ENCODE measurements at regions not wholly inside any gene's neighbourhood (a gene's known extent, or its start where the extent isn't known, plus 50 kb on each side); places are given as distances from the start of the nearest gene placed in this dataset.

- Histone ChIP-seq H3K4me2 (no peak overlapping the region), H3K9ac (no peak overlapping the region)
Observed at GRCh38 chr14:58793131-58793740, 155.5 kb downstream of the DACT1 start.

DNA sequence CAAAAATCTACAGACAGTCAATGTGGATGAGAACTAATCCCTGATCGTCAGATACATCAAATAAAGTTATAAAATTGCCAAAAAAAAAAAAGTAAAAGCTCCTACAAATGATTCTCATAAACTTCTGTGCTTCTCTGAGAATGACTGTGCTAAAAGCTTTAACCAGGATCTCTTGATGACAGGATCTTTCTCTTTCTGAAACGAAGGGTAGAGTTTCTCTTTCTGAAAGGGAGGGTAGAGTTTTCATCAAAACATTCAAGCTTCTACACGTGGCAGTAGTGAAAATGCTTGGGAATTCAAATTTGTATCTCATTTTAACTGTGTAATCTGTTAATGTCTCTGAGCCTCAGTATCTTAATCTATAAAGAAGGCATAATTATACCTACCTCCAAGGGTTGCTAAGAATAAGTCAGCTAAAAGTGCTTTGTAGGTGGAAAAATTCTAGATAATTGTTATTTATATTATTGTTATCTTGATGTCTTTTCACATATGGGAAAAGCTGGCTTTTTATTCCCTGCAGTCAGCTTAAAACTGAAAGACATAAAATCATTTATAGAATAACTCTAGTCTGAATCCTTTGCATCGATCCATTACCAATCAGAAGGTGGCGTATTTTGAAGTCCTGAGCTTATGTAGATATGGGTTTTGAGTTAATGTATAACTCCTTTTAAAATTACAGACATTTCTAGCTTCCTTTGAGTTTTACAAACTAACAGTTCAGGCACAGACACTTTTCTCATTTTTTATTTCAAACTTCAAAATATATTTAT is 157.4 kb downstream of the DACT1 start:
- no peak overlapping the region for H3K4me2 ChIP-seq
- no peak for TF ChIP-seq EZH2 (IDR thresholded peaks at IDR 0.05)
- TF ChIP-seq, protein P1, sequence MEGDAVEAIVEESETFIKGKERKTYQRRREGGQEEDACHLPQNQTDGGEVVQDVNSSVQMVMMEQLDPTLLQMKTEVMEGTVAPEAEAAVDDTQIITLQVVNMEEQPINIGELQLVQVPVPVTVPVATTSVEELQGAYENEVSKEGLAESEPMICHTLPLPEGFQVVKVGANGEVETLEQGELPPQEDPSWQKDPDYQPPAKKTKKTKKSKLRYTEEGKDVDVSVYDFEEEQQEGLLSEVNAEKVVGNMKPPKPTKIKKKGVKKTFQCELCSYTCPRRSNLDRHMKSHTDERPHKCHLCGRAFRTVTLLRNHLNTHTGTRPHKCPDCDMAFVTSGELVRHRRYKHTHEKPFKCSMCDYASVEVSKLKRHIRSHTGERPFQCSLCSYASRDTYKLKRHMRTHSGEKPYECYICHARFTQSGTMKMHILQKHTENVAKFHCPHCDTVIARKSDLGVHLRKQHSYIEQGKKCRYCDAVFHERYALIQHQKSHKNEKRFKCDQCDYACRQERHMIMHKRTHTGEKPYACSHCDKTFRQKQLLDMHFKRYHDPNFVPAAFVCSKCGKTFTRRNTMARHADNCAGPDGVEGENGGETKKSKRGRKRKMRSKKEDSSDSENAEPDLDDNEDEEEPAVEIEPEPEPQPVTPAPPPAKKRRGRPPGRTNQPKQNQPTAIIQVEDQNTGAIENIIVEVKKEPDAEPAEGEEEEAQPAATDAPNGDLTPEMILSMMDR (IDR thresholded peaks at IDR 0.05): no peak
- TF ChIP-seq EZH2phosphoT487 (IDR thresholded peaks at IDR 0.05): no peak
- H3K4me3 ChIP-seq: no peak overlapping the region
- H2AFZ ChIP-seq (replicated peaks): no peak overlapping the region
- H3K36me3 ChIP-seq: no peaks in the 10 kb centered on the region
- Mint-ChIP-seq H3K27ac (no peak overlapping the region), H3K27me3 (ENCODE audit: insufficient read depth, low read depth) (peaks cover 2% of the 10 kb centered on the region), H3K4me3 (no peak overlapping the region), H3K4me1 (peaks cover 10% of the 10 kb centered on the region), H3K9me3 (no peaks in the 10 kb centered on the region), H3K36me3 (no peaks in the 10 kb centered on the region)
- no peak overlapping the region for H3K9ac ChIP-seq
- H3K79me2 ChIP-seq (ENCODE audit: low read depth): no peaks in the 10 kb centered on the region
- H3K27ac ChIP-seq: no peak overlapping the region
- H3K9me3 ChIP-seq (ENCODE audit: low read depth): no peaks in the 10 kb centered on the region
- H3K4me1 ChIP-seq: no peaks in the 10 kb centered on the region
- no peak for DNase-seq (ENCODE audit: low spot score)
- no peaks in the 10 kb centered on the region for H3K27me3 ChIP-seq
- H3F3A ChIP-seq (ENCODE audit: low read depth): no peaks in the 10 kb centered on the region
- H4K20me1 ChIP-seq (ENCODE audit: low read depth): no peaks in the 10 kb centered on the region

More at GRCh38 chr14:58793131-58793740, 155.5 kb downstream of the DACT1 start:
- no peak overlapping the region for H2AFZ ChIP-seq (replicated peaks)
- Mint-ChIP-seq H3K4me1 (peaks cover 29% of the 10 kb centered on the region), H3K36me3 (no peaks in the 10 kb centered on the region), H3K4me3 (no peak overlapping the region), H3K27ac (no peak overlapping the region), H3K27me3 (ENCODE audit: insufficient read depth, low read depth) (peaks cover 2% of the 10 kb centered on the region), H3K9me3 (no peaks in the 10 kb centered on the region)
- H3K27me3 ChIP-seq: no peaks in the 10 kb centered on the region
- H4K20me1 ChIP-seq (ENCODE audit: low read depth): no peaks in the 10 kb centered on the region
- no peak overlapping the region for H3K27ac ChIP-seq
- no peaks in the 10 kb centered on the region for H3K9me3 ChIP-seq (ENCODE audit: low read depth)
- no peak overlapping the region for H3K4me3 ChIP-seq
- no peaks in the 10 kb centered on the region for H3K36me3 ChIP-seq
- H3K79me2 ChIP-seq (ENCODE audit: low read depth): no peaks in the 10 kb centered on the region
- no peaks in the 10 kb centered on the region for H3F3A ChIP-seq (ENCODE audit: low read depth)
- H3K4me1 ChIP-seq: peaks cover 10% of the 10 kb centered on the region
- no peak for DNase-seq (ENCODE audit: low spot score)
- TF ChIP-seq, protein P1 (IDR thresholded peaks at IDR 0.05): no peak
- TF ChIP-seq EZH2 (IDR thresholded peaks at IDR 0.05) (no peak), EZH2phosphoT487 (IDR thresholded peaks at IDR 0.05) (no peak)

DNA sequence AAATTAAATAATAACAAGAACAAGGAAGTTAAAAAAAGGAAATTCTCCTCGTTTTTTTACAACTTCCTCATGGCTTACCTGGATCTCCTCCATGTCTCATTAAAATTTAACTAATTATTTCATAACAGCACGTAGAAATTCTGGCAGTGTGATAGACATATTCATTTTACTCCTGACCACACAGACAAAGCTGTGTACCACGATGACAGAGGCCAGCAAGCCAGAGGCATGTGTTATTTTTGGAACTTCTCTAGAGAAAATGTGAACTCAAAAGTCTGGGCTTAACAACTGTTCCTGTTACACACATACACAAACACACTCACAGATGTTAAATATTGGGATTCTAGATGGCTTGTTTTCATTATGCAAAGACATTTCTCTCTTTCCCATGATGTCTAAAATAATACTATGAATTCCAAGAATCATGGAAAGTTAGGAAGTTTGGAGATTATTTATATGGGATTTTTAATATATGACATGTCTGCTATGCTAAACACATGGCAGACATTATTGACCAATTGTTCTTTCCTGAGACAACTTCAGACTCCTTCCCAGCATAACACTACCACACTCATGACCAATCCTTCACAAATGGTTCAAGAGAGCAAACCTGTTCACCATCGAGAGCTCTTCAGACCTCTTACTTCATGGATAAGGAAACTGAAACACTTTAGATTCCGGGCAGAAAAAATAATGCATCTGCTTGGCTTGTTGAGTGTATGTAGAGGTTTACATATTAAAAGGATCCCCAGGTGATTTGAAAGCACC is 158.7 kb downstream of the DACT1 start:
- no peak for TF ChIP-seq EZH2 (IDR thresholded peaks at IDR 0.05)
- no peak for TF ChIP-seq EZH2phosphoT487 (IDR thresholded peaks at IDR 0.05)
- TF ChIP-seq, protein P1 (IDR thresholded peaks at IDR 0.05): no peak
- Histone ChIP-seq H3K9ac (no peak overlapping the region), H3K27me3 (no peaks in the 10 kb centered on the region), H3K9me3 (ENCODE audit: low read depth) (no peaks in the 10 kb centered on the region), H3K4me3 (no peak overlapping the region), H3F3A (ENCODE audit: low read depth) (no peaks in the 10 kb centered on the region), H3K4me1 (no peaks in the 10 kb centered on the region), H3K79me2 (ENCODE audit: low read depth) (no peaks in the 10 kb centered on the region), H3K36me3 (no peaks in the 10 kb centered on the region), H4K20me1 (ENCODE audit: low read depth) (no peaks in the 10 kb centered on the region), H2AFZ (replicated peaks) (no peak overlapping the region), H3K4me2 (no peak overlapping the region), H3K27ac (no peak overlapping the region)
- H3K36me3 Mint-ChIP-seq: no peaks in the 10 kb centered on the region
- H3K27me3 Mint-ChIP-seq (ENCODE audit: insufficient read depth, low read depth): peaks cover 2% of the 10 kb centered on the region
- DNase-seq (ENCODE audit: low spot score): no peak
- peaks cover 6% of the 10 kb centered on the region for H3K4me1 Mint-ChIP-seq
- no peak overlapping the region for H3K4me3 Mint-ChIP-seq
- H3K27ac Mint-ChIP-seq: no peak overlapping the region
- no peaks in the 10 kb centered on the region for H3K9me3 Mint-ChIP-seq

Data from neural progenitor cell (in vitro differentiated cells).